Right atrium auricular region (tissue), 2 donors: ENCODE measurements at regions not wholly inside any gene's neighbourhood (a gene's known extent, or its start where the extent isn't known, plus 50 kb on each side); places are given as distances from the start of the nearest gene placed in this dataset.

ENCODE experiments used
- DNase-seq: peaks from one replicate; pipeline ENCODE4 v3.0.0-alpha.2; 2019; ENCODE audit warnings: low spot score
- H3K27ac ChIP-seq, 2 donors: fragments of 200-600 bp; sonication (generic); 1 replicate in 1 of 2; 2 replicates in 1 of 2; pipeline ENCODE4 v1.5.1; 2016 to 2019
- H3K27me3 ChIP-seq, 2 donors: fragments of 200-600 bp; sonication (generic); one replicate each; pipeline versions ENCODE4 v1.5.1 to v1.6.0; 2017 to 2019
- H3K36me3 ChIP-seq: fragments of 200-600 bp; sonication (generic); one replicate; pipeline ENCODE4 v1.5.1; 2016
- H3K4me1 ChIP-seq, 2 donors: fragments of 200-600 bp; sonication (generic); one replicate each; pipeline versions ENCODE4 v1.5.1 to v1.6.0; 2017 to 2019
- H3K4me3 ChIP-seq, 2 donors: fragments of 200-600 bp; sonication (generic); 1 replicate in 1 of 2; 2 replicates in 1 of 2; pipeline ENCODE4 v1.5.1; 2017 to 2019; ENCODE audit warnings: mild to moderate bottlenecking in 1 of 2, moderate library complexity in 1 of 2
- H3K9me3 ChIP-seq, 2 donors: fragments of 200-600 bp; sonication (generic); one replicate each; pipeline ENCODE4 v1.5.1; 2019
- CTCF ChIP-seq, 2 donors: fragments of 200-600 bp; sonication (generic); IDR thresholded peaks; one replicate each; pipeline ENCODE4 v1.5.1; 2019; ENCODE audit warnings: antibody characterized with exemption in 2 of 2

GRCh38 chr22:46051646-46052045 lies 74.7 kb upstream of the WNT7B start:
- Histone ChIP-seq H3K27me3 (no peaks in the 10 kb centered on the region), H3K36me3 (no peaks in the 10 kb centered on the region), H3K9me3 (no peaks in the 10 kb centered on the region), H3K27ac (peak overlapping the region; percentile 96 to 100), H3K4me3 (no peak overlapping the region), H3K4me1 (peaks cover 0 to 82% of the 10 kb centered on the region in 2 donors)
- no peak for DNase-seq
- TF ChIP-seq CTCF (IDR thresholded peaks at IDR 0.05) = no peak

- Histone ChIP-seq H3K4me3 (peak overlapping the region; percentile 66 to 67), H3K9me3 (no peaks in the 10 kb centered on the region), H3K27ac (peak overlapping the region; percentile 96 to 100), H3K36me3 (no peaks in the 10 kb centered on the region), H3K27me3 (no peaks in the 10 kb centered on the region), H3K4me1 (peaks cover 0 to 83% of the 10 kb centered on the region in 2 donors)
- no peak for TF ChIP-seq CTCF (IDR thresholded peaks at IDR 0.05)
- no peak for DNase-seq
Observed at GRCh38 chr22:46052331-46052771, 75.4 kb upstream of the WNT7B start.

- TF ChIP-seq CTCF (IDR thresholded peaks at IDR 0.05) = no peak
- Histone ChIP-seq H3K9me3 (no peaks in the 10 kb centered on the region), H3K4me1 (peaks cover 0 to 83% of the 10 kb centered on the region in 2 donors), H3K36me3 (no peaks in the 10 kb centered on the region), H3K4me3 (peak overlapping the region; percentile 66 to 67), H3K27ac (peak overlapping the region; percentile 96 to 100), H3K27me3 (no peaks in the 10 kb centered on the region)
- no peak for DNase-seq
Observed at GRCh38 chr22:46052801-46053562, 76.0 kb upstream of the WNT7B start.

GRCh38 chr22:46053563-46054090 lies 76.7 kb upstream of the WNT7B start:
- Histone ChIP-seq H3K27me3 (no peaks in the 10 kb centered on the region), H3K27ac (peak overlapping the region; percentile 96 to 100), H3K9me3 (no peaks in the 10 kb centered on the region), H3K4me3 (peak overlapping the region; percentile 66 to 67), H3K36me3 (no peaks in the 10 kb centered on the region), H3K4me1 (peaks cover 0 to 83% of the 10 kb centered on the region in 2 donors)
- DNase-seq = no peak
- TF ChIP-seq CTCF (IDR thresholded peaks at IDR 0.05) = no peak

GRCh38 chr22:46054091-46055073 lies 77.4 kb upstream of the WNT7B start:
- H3K4me1 ChIP-seq = peaks cover 0 to 85% of the 10 kb centered on the region in 2 donors
- peak overlapping the region; percentile 96 to 100 for H3K27ac ChIP-seq
- H3K27me3 ChIP-seq = no peaks in the 10 kb centered on the region
- H3K4me3 ChIP-seq = peak overlapping the region; percentile 66 to 67
- no peak for DNase-seq
- H3K9me3 ChIP-seq = no peaks in the 10 kb centered on the region
- no peak for TF ChIP-seq CTCF (IDR thresholded peaks at IDR 0.05)
- no peaks in the 10 kb centered on the region for H3K36me3 ChIP-seq
